Fibroblast of pulmonary artery (primary cell): ENCODE measurements at regions not wholly inside any gene's neighbourhood (a gene's known extent, or its start where the extent isn't known, plus 50 kb on each side); places are given as distances from the start of the nearest gene placed in this dataset.

ENCODE experiments used
- DNase-seq: peaks from one replicate; pipeline ENCODE4 v3.0.0-alpha.2; 2010; ENCODE audit warnings: low read depth
- H3K4me3 ChIP-seq: replicated peaks from 2 replicates; pipeline ENCODE4 v1.5.1; 2011; ENCODE audit warnings: low read depth, mild to moderate bottlenecking, control low read depth, low read length, moderate library complexity
- TF ChIP-seq, protein P1 (sequence below): IDR thresholded peaks from 2 replicates; pipeline ENCODE4 v1.5.1; 2011; ENCODE audit warnings: mild to moderate bottlenecking, control low read depth, low read length, inconsistent platforms; ENCODE audit errors: missing control alignments

DNA sequence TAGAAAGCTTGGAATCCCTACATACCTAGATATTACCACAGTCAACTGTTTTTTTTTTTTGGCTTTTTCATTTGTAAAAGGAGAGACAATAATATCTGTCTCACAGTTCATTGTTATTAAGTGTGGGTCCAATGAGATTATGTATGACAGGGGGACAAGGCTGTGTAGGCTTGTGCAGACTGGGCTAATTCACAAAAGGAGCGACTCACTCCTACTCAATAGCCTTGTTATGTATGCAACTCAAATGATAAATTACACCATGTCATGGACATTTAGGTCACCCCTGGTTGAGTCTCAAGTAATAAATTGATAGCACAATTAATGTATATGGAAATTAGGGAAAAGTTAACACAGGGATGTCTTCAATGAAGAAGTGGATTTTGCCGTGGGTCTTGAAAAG lies 208.2 kb upstream of the MAP3K7 start:
- no peak overlapping the region for H3K4me3 ChIP-seq
- TF ChIP-seq, protein P1, sequence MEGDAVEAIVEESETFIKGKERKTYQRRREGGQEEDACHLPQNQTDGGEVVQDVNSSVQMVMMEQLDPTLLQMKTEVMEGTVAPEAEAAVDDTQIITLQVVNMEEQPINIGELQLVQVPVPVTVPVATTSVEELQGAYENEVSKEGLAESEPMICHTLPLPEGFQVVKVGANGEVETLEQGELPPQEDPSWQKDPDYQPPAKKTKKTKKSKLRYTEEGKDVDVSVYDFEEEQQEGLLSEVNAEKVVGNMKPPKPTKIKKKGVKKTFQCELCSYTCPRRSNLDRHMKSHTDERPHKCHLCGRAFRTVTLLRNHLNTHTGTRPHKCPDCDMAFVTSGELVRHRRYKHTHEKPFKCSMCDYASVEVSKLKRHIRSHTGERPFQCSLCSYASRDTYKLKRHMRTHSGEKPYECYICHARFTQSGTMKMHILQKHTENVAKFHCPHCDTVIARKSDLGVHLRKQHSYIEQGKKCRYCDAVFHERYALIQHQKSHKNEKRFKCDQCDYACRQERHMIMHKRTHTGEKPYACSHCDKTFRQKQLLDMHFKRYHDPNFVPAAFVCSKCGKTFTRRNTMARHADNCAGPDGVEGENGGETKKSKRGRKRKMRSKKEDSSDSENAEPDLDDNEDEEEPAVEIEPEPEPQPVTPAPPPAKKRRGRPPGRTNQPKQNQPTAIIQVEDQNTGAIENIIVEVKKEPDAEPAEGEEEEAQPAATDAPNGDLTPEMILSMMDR: no peak
- no peak for DNase-seq

DNA sequence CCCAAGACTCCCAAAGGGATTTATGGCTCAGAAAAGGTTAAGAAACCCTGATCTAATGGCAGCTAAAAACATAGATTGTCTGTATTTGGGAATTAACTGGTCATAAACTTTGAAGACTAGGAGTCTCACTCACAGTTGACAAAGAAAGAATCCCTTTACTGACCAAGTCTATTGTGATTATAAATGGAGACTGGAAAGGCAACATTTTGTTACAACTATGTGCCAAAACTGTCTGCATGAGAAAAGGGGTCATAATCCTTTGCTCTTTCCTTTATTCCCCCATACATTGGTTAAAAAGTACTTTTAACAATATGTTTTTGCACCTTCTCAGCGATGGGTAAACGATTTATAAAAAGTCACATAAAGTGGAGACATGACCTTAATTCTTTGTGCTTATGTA lies 206.9 kb upstream of the MAP3K7 start:
- H3K4me3 ChIP-seq: no peak overlapping the region
- no peak for DNase-seq
- TF ChIP-seq, protein P1: no peak

DNA sequence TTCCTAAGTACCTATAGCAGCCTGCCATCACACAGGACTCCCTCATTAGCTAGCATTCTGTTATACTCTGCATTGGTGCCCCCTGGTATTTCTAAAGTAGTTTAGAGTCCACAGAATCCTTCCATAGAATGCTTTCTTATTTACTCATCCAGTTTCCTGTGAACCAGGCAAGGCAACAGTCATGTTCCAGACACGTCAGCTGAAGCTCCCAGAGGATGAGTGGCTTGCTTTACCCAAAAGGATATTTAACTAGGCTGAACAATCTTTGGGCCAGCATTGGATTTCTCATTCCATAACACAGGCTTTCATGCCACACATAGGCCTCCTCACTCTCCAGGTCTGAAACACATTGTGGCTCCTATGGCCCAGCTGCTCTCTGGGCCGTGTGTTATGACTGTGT lies 203.8 kb upstream of the MAP3K7 start:
- DNase-seq: peak; percentile 42
- TF ChIP-seq, protein P1: no peak
- no peak overlapping the region for H3K4me3 ChIP-seq

DNA sequence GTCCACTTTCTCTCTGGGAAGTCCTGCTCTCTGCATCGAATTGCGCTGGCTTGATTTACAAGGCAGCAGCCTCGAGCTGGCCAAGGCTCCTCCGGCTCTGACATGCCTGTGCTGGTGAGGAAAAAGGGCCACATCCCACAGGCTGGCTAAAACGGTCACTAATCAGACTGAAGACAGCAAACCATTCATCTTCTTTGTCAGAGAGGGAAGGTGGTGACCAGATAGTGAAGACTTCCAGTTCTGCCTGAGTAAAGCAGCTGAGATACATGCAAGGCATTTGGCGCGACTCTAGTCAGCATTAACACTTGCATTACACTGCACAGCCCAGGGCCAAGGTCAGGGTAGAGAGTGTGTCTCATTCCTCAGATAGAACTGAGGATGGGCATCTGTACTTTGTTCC lies 203.2 kb upstream of the MAP3K7 start:
- H3K4me3 ChIP-seq: no peak overlapping the region
- DNase-seq: peak; percentile 2
- TF ChIP-seq, protein P1: no peak

DNA sequence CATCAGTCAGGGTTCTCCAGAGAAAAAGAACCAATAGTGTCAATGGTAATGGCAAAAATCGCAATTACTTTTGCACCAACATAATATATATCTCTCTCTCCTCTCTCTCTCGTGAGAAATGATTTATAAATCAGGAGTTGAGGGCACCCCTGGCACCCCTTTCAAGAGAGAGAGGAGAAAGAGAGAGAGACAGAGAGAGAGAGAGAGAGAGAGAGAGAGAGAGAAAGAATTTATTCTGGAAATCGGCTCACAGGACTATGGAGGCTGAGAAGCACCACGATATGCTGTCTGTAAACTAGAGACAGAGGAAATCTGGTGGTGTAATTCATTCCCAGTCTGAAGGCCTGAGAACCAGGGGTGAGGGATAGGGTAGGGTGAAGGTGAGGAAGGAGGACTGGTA lies 201.9 kb upstream of the MAP3K7 start:
- DNase-seq: no peak
- H3K4me3 ChIP-seq: no peak overlapping the region
- TF ChIP-seq, protein P1: no peak

DNA sequence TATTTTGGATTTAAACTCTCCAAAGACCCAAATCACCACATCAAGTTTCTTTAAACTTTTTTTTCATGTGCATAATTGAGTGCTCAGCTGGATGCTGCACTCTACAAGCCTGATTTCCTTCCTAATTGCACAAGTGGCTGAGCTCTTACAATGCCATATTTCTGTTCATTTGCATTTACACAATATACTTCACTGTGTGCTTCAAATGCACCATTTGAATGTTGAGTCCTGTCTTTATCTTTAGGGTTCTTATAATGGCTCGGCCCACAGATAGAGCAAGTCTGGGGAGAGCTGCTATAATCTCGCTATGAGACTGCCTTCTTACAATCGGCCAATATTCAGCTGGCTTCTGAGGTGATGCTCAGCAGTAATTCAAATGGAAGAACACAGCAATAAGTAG lies 200.6 kb upstream of the MAP3K7 start:
- no peak for DNase-seq
- H3K4me3 ChIP-seq: no peak overlapping the region
- TF ChIP-seq, protein P1: no peak

DNA sequence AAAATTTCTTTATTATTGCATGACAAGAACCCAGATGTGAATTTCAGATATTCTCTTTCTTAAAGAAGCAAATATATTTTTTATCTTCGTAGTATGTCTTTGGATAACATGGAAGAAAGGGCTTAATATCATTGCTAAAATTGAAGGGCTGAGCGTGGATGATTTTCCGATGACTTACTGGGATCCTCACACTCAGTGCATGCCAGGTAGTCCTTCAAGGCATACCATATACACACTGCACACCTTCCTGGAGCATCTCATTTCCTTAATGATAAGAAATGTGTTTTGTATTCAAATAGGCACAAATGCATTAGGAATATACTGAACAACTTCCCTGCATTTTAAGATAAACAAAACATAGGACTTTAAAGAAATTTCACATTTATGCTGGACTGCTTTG lies 193.9 kb upstream of the MAP3K7 start:
- TF ChIP-seq, protein P1: no peak
- DNase-seq: no peak
- no peak overlapping the region for H3K4me3 ChIP-seq
